ENCODE measurements at regions not wholly inside any gene's neighbourhood (a gene's known extent, or its start where the extent isn't known, plus 50 kb on each side); places are given as distances from the start of the nearest gene placed in this dataset.

DNA sequence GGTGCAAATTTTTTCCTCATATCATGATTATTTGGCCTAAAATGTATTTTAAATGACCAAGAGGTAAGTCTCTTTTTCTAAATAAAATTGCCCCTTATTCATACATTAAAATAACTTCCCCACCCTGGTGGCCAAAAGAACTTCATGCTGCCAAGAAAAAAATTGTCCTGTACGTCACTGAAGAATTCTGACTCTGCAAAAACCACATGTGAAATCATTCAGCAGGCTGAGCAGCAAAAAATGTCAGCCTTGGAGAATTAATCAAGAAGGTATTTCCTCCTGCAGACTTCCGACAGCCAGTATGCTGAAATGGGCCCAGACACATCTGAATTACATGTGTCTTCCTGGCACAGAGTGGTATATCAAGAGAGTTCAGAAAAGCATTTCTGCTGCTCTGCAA lies 94.6 kb upstream of the HMHB1 start:
- H3K4me3 ChIP-seq (replicated peaks; ENCODE audit: low read depth, low read length), result no peak overlapping the region
- H3K27me3 ChIP-seq (replicated peaks; ENCODE audit: control insufficient read depth, insufficient read depth, low read length), result no peaks in the 10 kb centered on the region
- DNase-seq (ENCODE audit: extremely low read depth, insufficient read length), result no peak
- TF ChIP-seq, protein P1, sequence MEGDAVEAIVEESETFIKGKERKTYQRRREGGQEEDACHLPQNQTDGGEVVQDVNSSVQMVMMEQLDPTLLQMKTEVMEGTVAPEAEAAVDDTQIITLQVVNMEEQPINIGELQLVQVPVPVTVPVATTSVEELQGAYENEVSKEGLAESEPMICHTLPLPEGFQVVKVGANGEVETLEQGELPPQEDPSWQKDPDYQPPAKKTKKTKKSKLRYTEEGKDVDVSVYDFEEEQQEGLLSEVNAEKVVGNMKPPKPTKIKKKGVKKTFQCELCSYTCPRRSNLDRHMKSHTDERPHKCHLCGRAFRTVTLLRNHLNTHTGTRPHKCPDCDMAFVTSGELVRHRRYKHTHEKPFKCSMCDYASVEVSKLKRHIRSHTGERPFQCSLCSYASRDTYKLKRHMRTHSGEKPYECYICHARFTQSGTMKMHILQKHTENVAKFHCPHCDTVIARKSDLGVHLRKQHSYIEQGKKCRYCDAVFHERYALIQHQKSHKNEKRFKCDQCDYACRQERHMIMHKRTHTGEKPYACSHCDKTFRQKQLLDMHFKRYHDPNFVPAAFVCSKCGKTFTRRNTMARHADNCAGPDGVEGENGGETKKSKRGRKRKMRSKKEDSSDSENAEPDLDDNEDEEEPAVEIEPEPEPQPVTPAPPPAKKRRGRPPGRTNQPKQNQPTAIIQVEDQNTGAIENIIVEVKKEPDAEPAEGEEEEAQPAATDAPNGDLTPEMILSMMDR (IDR thresholded peaks at IDR 0.05; ENCODE audit: insufficient read depth, low read length, poor library complexity, severe bottlenecking), result no peak
- no peaks in the 10 kb centered on the region for H3K36me3 ChIP-seq (ENCODE audit: control insufficient read depth, insufficient read depth, low read length)

DNA sequence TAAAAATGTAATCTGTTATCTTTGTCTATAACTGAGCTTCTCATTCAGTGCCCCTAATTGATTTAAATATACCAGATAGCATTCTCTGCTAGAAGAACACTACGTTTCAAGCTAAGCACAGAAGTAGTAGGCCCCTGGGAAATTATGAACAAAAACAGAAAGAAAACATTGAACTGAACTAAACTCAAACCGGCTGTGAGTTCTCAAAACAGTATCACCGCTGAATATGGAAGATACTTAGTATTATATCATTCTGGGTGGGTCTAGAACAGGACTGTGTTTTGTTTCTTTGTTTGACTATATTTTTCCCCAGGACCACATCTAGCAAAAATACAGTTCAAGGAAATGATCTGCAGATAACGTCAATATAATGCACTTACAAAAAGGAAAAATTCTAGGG lies 95.1 kb upstream of the HMHB1 start:
- Histone ChIP-seq H3K36me3 (ENCODE audit: control insufficient read depth, insufficient read depth, low read length) (no peaks in the 10 kb centered on the region), H3K4me3 (replicated peaks; ENCODE audit: low read depth, low read length) (no peak overlapping the region), H3K27me3 (replicated peaks; ENCODE audit: control insufficient read depth, insufficient read depth, low read length) (no peaks in the 10 kb centered on the region)
- TF ChIP-seq, protein P1 (IDR thresholded peaks at IDR 0.05; ENCODE audit: insufficient read depth, low read length, poor library complexity, severe bottlenecking), result no peak
- no peak for DNase-seq (ENCODE audit: extremely low read depth, insufficient read length)

DNA sequence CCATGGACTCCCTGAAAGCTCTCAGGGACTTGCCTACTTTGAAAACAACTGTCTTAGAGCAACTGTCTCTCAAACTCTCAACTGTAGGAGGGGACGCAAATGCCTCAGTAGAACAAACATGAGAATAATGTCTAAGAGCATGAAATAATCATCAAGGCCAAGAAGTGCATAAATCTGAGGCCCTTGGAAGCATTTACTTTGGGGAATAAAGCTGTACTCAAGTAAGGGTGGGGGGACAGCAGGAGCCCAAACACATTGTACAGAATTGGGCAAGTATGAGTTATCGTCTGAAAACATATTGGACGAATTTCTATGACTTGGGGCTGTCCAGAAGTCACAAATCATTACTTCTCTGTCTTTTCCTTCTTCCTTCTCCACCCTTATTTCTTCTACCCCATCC lies 96.3 kb upstream of the HMHB1 start:
- DNase-seq (ENCODE audit: extremely low read depth, insufficient read length), result no peak
- Histone ChIP-seq H3K36me3 (ENCODE audit: control insufficient read depth, insufficient read depth, low read length) (no peaks in the 10 kb centered on the region), H3K27me3 (replicated peaks; ENCODE audit: control insufficient read depth, insufficient read depth, low read length) (no peaks in the 10 kb centered on the region), H3K4me3 (replicated peaks; ENCODE audit: low read depth, low read length) (no peak overlapping the region)
- TF ChIP-seq, protein P1 (IDR thresholded peaks at IDR 0.05; ENCODE audit: insufficient read depth, low read length, poor library complexity, severe bottlenecking), result no peak

GRCh38 chr5:143714629-143715028 lies 97.3 kb upstream of the HMHB1 start:
- no peaks in the 10 kb centered on the region for H3K36me3 ChIP-seq (ENCODE audit: control insufficient read depth, insufficient read depth, low read length)
- no peak overlapping the region for H3K4me3 ChIP-seq (replicated peaks; ENCODE audit: low read depth, low read length)
- TF ChIP-seq, protein P1 (IDR thresholded peaks at IDR 0.05; ENCODE audit: insufficient read depth, low read length, poor library complexity, severe bottlenecking), result no peak
- H3K27me3 ChIP-seq (replicated peaks; ENCODE audit: control insufficient read depth, insufficient read depth, low read length), result no peaks in the 10 kb centered on the region
- DNase-seq (ENCODE audit: extremely low read depth, insufficient read length), result peak; percentile 12

- TF ChIP-seq, protein P1 (IDR thresholded peaks at IDR 0.05; ENCODE audit: insufficient read depth, low read length, poor library complexity, severe bottlenecking), result no peak
- no peak overlapping the region for H3K4me3 ChIP-seq (replicated peaks; ENCODE audit: low read depth, low read length)
- no peak for DNase-seq (ENCODE audit: extremely low read depth, insufficient read length)
- H3K36me3 ChIP-seq (ENCODE audit: control insufficient read depth, insufficient read depth, low read length), result no peaks in the 10 kb centered on the region
- H3K27me3 ChIP-seq (replicated peaks; ENCODE audit: control insufficient read depth, insufficient read depth, low read length), result no peaks in the 10 kb centered on the region
Observed at GRCh38 chr5:143713047-143714003, 98.6 kb upstream of the HMHB1 start.
